ENCODE measurements at regions not wholly inside any gene's neighbourhood (a gene's known extent, or its start where the extent isn't known, plus 50 kb on each side); places are given as distances from the start of the nearest gene placed in this dataset.

DNA sequence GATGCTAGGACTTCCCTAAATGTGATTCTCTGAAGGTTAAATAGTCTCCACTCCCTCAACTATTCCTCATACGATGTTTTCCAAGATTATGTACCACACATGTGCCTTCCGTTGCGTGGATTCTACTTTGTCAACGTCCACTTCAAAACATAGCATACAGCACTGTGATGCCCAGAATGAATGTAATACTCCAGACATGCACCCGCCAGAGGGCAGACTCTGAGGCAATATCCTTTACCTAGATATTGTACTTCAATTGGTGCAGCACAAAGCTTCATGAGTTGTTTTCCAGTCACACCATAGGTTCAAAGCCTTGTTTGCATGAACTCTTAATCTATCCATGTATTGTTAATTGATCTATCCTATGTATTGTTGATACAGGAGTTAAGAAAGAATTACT, 201.0 kb upstream of the NABP1 start:
- TF ChIP-seq EZH2 (IDR thresholded peaks at IDR 0.05; ENCODE audit: borderline replicate concordance) (no peak), EZH2phosphoT487 (IDR thresholded peaks at IDR 0.05; ENCODE audit: low read depth, severe bottlenecking, unreplicated experiment) (no peak)
- TF ChIP-seq, protein P1, sequence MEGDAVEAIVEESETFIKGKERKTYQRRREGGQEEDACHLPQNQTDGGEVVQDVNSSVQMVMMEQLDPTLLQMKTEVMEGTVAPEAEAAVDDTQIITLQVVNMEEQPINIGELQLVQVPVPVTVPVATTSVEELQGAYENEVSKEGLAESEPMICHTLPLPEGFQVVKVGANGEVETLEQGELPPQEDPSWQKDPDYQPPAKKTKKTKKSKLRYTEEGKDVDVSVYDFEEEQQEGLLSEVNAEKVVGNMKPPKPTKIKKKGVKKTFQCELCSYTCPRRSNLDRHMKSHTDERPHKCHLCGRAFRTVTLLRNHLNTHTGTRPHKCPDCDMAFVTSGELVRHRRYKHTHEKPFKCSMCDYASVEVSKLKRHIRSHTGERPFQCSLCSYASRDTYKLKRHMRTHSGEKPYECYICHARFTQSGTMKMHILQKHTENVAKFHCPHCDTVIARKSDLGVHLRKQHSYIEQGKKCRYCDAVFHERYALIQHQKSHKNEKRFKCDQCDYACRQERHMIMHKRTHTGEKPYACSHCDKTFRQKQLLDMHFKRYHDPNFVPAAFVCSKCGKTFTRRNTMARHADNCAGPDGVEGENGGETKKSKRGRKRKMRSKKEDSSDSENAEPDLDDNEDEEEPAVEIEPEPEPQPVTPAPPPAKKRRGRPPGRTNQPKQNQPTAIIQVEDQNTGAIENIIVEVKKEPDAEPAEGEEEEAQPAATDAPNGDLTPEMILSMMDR (IDR thresholded peaks at IDR 0.05; ENCODE audit: poor library complexity), result no peak

All from hepatocyte (in vitro differentiated cells).